ENCODE measurements at regions not wholly inside any gene's neighbourhood (a gene's known extent, or its start where the extent isn't known, plus 50 kb on each side); places are given as distances from the start of the nearest gene placed in this dataset.

DNA sequence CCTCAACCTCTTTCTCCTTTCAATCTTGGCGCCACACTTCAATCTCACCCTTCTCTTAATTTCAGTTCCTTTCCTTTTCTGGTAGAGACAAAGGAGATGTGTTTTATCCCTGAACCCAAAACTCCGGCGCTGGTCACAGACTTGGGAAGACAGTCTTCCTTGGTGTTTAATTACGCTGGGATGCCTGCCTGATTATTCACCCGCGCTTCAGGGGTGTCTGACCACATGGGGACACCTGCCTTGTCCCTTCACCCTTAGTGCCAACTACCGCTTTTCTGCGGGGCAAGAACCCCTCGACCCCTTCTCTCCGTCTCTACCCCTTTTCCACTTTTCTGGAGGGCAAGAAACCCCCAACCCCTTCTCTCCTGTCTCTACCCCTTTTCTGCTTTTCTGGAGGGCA lies 261.1 kb downstream of the SMARCA2 start:
- TF ChIP-seq ZBTB7A (IDR thresholded peaks at IDR 0.05; ENCODE audit: low read depth): no peak
- TF ChIP-seq TCF12 (IDR thresholded peaks at IDR 0.05; ENCODE audit: low read depth): no peak
- TF ChIP-seq EGR1 (IDR thresholded peaks at IDR 0.05): no peak
- TF ChIP-seq YY1 (IDR thresholded peaks at IDR 0.05; ENCODE audit: low read depth): no peak
- no peak for TF ChIP-seq TAF1 (IDR thresholded peaks at IDR 0.05; ENCODE audit: low read depth)
- TF ChIP-seq EP300 (IDR thresholded peaks at IDR 0.05; ENCODE audit: borderline replicate concordance): no peak
- TF ChIP-seq CEBPB (IDR thresholded peaks at IDR 0.05): no peak
- TF ChIP-seq RAD21 (IDR thresholded peaks at IDR 0.05; ENCODE audit: low read depth): no peak
- TF ChIP-seq, protein P1, sequence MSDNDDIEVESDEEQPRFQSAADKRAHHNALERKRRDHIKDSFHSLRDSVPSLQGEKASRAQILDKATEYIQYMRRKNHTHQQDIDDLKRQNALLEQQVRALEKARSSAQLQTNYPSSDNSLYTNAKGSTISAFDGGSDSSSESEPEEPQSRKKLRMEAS (IDR thresholded peaks at IDR 0.05): no peak
- TF ChIP-seq TEAD4 (IDR thresholded peaks at IDR 0.05): no peak
- no peak for TF ChIP-seq FOXM1 (IDR thresholded peaks at IDR 0.05; ENCODE audit: borderline replicate concordance, low read depth)
- no peak for TF ChIP-seq USF1 (IDR thresholded peaks at IDR 0.05)
- no peak for TF ChIP-seq CREB1 (IDR thresholded peaks at IDR 0.05; ENCODE audit: low read depth)

GRCh38 chr9:2281031-2281802 lies 266.1 kb downstream of the SMARCA2 start:
- TF ChIP-seq TEAD4 (IDR thresholded peaks at IDR 0.05) (peak; percentile 88), CREB1 (IDR thresholded peaks at IDR 0.05; ENCODE audit: low read depth) (no peak)

GRCh38 chr9:2281803-2282185 lies 266.6 kb downstream of the SMARCA2 start:
- TF ChIP-seq EP300 (IDR thresholded peaks at IDR 0.05; ENCODE audit: borderline replicate concordance) (no peak), YY1 (IDR thresholded peaks at IDR 0.05; ENCODE audit: low read depth) (no peak), CREB1 (IDR thresholded peaks at IDR 0.05; ENCODE audit: low read depth) (no peak), ZBTB7A (IDR thresholded peaks at IDR 0.05; ENCODE audit: low read depth) (no peak)
- TF ChIP-seq, protein P1 (IDR thresholded peaks at IDR 0.05): no peak

- TF ChIP-seq TEAD4 (IDR thresholded peaks at IDR 0.05) (no peak), RAD21 (IDR thresholded peaks at IDR 0.05; ENCODE audit: low read depth) (no peak), TAF1 (IDR thresholded peaks at IDR 0.05; ENCODE audit: low read depth) (no peak), CEBPB (IDR thresholded peaks at IDR 0.05) (no peak), NFIC (IDR thresholded peaks at IDR 0.05) (no peak), CREB1 (IDR thresholded peaks at IDR 0.05; ENCODE audit: low read depth) (no peak), USF1 (IDR thresholded peaks at IDR 0.05) (no peak), FOXM1 (IDR thresholded peaks at IDR 0.05; ENCODE audit: borderline replicate concordance, low read depth) (no peak), ZBTB7A (IDR thresholded peaks at IDR 0.05; ENCODE audit: low read depth) (no peak), EGR1 (IDR thresholded peaks at IDR 0.05) (no peak), EP300 (IDR thresholded peaks at IDR 0.05; ENCODE audit: borderline replicate concordance) (no peak), YY1 (IDR thresholded peaks at IDR 0.05; ENCODE audit: low read depth) (no peak), TCF12 (IDR thresholded peaks at IDR 0.05; ENCODE audit: low read depth) (no peak)
- TF ChIP-seq, protein P1 (IDR thresholded peaks at IDR 0.05): no peak
- TF ChIP-seq, protein P2, sequence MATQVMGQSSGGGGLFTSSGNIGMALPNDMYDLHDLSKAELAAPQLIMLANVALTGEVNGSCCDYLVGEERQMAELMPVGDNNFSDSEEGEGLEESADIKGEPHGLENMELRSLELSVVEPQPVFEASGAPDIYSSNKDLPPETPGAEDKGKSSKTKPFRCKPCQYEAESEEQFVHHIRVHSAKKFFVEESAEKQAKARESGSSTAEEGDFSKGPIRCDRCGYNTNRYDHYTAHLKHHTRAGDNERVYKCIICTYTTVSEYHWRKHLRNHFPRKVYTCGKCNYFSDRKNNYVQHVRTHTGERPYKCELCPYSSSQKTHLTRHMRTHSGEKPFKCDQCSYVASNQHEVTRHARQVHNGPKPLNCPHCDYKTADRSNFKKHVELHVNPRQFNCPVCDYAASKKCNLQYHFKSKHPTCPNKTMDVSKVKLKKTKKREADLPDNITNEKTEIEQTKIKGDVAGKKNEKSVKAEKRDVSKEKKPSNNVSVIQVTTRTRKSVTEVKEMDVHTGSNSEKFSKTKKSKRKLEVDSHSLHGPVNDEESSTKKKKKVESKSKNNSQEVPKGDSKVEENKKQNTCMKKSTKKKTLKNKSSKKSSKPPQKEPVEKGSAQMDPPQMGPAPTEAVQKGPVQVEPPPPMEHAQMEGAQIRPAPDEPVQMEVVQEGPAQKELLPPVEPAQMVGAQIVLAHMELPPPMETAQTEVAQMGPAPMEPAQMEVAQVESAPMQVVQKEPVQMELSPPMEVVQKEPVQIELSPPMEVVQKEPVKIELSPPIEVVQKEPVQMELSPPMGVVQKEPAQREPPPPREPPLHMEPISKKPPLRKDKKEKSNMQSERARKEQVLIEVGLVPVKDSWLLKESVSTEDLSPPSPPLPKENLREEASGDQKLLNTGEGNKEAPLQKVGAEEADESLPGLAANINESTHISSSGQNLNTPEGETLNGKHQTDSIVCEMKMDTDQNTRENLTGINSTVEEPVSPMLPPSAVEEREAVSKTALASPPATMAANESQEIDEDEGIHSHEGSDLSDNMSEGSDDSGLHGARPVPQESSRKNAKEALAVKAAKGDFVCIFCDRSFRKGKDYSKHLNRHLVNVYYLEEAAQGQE (IDR thresholded peaks at IDR 0.05; ENCODE audit: low read depth): no peak
These were observed 269.6 kb downstream of the SMARCA2 start for GRCh38 chr9:2284770-2285169.

DNA sequence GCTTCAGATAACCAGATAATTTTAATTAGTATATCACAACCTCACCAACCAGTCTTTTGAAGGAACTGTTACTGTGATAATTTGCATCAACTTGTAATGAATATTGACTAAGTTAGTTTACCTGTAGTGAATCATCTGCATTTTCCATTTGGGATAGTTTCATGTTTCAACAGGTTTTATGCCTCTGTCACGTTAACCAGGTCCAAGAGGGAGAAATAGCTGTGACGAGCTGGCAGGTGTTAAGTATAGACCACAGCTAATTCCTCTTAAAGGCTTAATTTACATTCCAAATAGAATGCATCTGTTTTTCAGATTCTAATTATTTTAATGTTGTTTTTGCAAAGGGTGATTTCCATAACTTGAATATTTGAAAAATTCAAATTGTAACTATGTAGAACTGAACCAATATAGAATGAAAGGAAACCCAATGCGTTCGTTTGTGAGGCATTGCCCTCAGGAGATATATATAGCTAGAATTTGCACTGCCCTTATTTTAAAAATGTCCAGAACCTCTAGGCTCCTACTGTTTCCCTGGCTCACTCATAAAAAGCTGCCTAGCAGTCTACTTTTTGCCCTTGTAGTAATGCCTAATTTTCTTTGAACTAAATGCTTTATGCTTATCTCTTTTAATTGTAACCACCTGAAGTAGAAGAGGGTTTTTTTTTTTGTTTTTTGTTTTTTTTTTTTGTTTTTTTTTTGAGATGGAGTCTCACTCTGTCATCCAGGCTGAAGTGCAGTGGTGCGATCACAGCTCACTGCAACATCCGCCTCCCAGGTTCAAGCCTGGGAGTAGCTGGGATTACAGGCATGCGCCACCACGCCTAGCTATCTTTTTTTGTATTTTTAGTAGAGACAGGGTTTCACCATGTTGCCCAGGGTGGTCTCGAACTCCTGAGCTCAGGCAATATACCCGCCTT lies 270.5 kb downstream of the SMARCA2 start:
- no peak for TF ChIP-seq NFIC (IDR thresholded peaks at IDR 0.05)
- no peak for TF ChIP-seq TCF12 (IDR thresholded peaks at IDR 0.05; ENCODE audit: low read depth)
- TF ChIP-seq ZBTB7A (IDR thresholded peaks at IDR 0.05; ENCODE audit: low read depth): no peak
- TF ChIP-seq EP300 (IDR thresholded peaks at IDR 0.05; ENCODE audit: borderline replicate concordance): no peak
- no peak for TF ChIP-seq EGR1 (IDR thresholded peaks at IDR 0.05)
- no peak for TF ChIP-seq FOXM1 (IDR thresholded peaks at IDR 0.05; ENCODE audit: borderline replicate concordance, low read depth)
- TF ChIP-seq CREB1 (IDR thresholded peaks at IDR 0.05; ENCODE audit: low read depth): no peak
- no peak for TF ChIP-seq USF1 (IDR thresholded peaks at IDR 0.05)
- TF ChIP-seq RAD21 (IDR thresholded peaks at IDR 0.05; ENCODE audit: low read depth): no peak
- no peak for TF ChIP-seq TAF1 (IDR thresholded peaks at IDR 0.05; ENCODE audit: low read depth)

DNA sequence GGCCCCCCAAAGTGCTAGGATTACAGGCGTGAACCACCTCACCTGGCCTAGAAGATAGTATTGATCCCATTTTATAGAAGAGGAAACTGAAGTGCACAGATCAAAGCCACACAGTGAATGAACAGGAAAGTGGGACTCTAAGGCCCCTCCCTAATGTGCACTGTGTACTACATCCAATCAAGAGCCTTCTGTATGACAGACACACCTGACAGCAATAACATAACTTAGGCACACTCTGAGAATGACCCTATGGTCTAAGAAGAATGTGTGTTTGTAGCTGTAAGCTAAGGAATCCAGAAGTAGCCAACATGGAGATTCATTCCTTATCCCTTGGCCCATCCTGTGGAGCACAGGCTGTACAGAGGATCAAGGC lies 271.2 kb downstream of the SMARCA2 start:
- no peak for TF ChIP-seq RAD21 (IDR thresholded peaks at IDR 0.05; ENCODE audit: low read depth)
- TF ChIP-seq CEBPB (IDR thresholded peaks at IDR 0.05): no peak
- TF ChIP-seq FOXM1 (IDR thresholded peaks at IDR 0.05; ENCODE audit: borderline replicate concordance, low read depth): no peak
- no peak for TF ChIP-seq TEAD4 (IDR thresholded peaks at IDR 0.05)
- TF ChIP-seq ZBTB7A (IDR thresholded peaks at IDR 0.05; ENCODE audit: low read depth): no peak
- TF ChIP-seq CREB1 (IDR thresholded peaks at IDR 0.05; ENCODE audit: low read depth): no peak
- TF ChIP-seq NFIC (IDR thresholded peaks at IDR 0.05): no peak
- TF ChIP-seq TCF12 (IDR thresholded peaks at IDR 0.05; ENCODE audit: low read depth): no peak
- TF ChIP-seq YY1 (IDR thresholded peaks at IDR 0.05; ENCODE audit: low read depth): no peak
- TF ChIP-seq, protein P2 (IDR thresholded peaks at IDR 0.05; ENCODE audit: low read depth): no peak
- TF ChIP-seq EP300 (IDR thresholded peaks at IDR 0.05; ENCODE audit: borderline replicate concordance): no peak
- no peak for TF ChIP-seq USF1 (IDR thresholded peaks at IDR 0.05)
- TF ChIP-seq, protein P1 (IDR thresholded peaks at IDR 0.05): no peak
- TF ChIP-seq TAF1 (IDR thresholded peaks at IDR 0.05; ENCODE audit: low read depth): no peak
- TF ChIP-seq EGR1 (IDR thresholded peaks at IDR 0.05): no peak
